Progenitor cell of endocrine pancreas (in vitro differentiated cells): ENCODE measurements at regions not wholly inside any gene's neighbourhood (a gene's known extent, or its start where the extent isn't known, plus 50 kb on each side); places are given as distances from the start of the nearest gene placed in this dataset.

Source experiments
- DNase-seq: peaks from one replicate; pipeline ENCODE4 v3.0.0; 2021; ENCODE audit warnings: low spot score; ENCODE audit not compliant: unreplicated experiment
- H3K27ac Mint-ChIP-seq: 2 replicates; pipeline ENCODE4 v1.8.0; 2021; ENCODE audit warnings: mild to moderate bottlenecking, moderate library complexity, mixed read lengths
- H3K27me3 Mint-ChIP-seq: 2 replicates; pipeline ENCODE4 v1.8.0; 2021; ENCODE audit warnings: mixed read lengths
- H3K36me3 Mint-ChIP-seq: 2 replicates; pipeline ENCODE4 v1.8.0; 2022; ENCODE audit warnings: mixed read lengths; ENCODE audit not compliant: insufficient read depth
- H3K4me1 Mint-ChIP-seq: 2 replicates; pipeline ENCODE4 v1.8.0; 2021; ENCODE audit warnings: low read depth, mixed read lengths
- H3K4me3 Mint-ChIP-seq: 2 replicates; pipeline ENCODE4 v1.8.0; 2021; ENCODE audit warnings: low read depth, mild to moderate bottlenecking, moderate library complexity, mixed read lengths
- H3K9me3 Mint-ChIP-seq: 2 replicates; pipeline ENCODE4 v1.8.0; 2021; ENCODE audit warnings: low read depth, mixed read lengths
- TF ChIP-seq, protein P1 (sequence below): fragments of 200-600 bp; sonication (generic); IDR thresholded peaks from one replicate; pipeline ENCODE4 v1.5.0; 2021; ENCODE audit warnings: antibody characterized with exemption, mild to moderate bottlenecking; ENCODE audit not compliant: unreplicated experiment

DNA sequence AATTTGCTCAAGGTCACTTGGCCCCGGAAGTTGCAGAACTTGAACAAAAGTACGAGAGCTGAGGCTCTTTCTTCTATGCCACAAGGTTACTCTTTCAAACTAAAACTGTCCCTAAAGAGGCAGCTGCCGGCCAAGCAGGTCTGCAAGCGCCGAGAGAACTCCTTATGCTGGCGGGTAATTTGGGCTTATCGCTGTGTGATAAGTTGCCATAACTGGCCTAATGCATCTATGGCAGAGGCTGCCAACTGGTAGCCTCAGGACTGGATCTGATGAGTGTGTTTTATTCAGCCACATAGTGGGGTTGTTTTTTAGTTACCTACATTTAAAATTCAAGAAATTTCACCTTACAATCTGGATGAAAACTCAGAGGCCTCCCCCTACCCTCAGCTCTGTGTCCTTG lies 68.1 kb upstream of the SPOCK1 start:
- Mint-ChIP-seq H3K4me3 (no peak overlapping the region), H3K27ac (peak overlapping the region; percentile 39)

DNA sequence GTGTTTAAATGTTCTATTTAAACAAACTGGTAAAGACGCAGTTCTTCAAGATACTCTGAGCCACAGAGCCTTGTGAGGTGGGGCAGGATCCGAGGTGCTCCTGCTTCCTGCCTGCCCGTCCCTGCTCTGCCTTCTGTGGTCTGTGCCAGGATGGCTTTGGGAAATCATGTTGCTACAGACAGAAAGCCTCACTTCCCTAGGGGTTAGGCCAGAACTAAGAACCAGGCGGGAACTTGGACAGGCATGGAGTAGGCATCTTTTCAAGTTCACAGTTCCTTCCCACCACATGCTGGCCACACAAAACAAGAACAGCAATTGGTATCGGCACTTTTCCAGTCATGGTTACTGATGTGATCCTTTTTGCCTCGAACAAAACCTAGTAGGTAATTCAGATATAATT lies 67.7 kb upstream of the SPOCK1 start:
- no peak overlapping the region for H3K4me3 Mint-ChIP-seq
- no peaks in the 10 kb centered on the region for H3K36me3 Mint-ChIP-seq
- H3K27me3 Mint-ChIP-seq = peaks cover 7% of the 10 kb centered on the region
- no peak overlapping the region for H3K27ac Mint-ChIP-seq
- H3K9me3 Mint-ChIP-seq = no peaks in the 10 kb centered on the region
- no peaks in the 10 kb centered on the region for H3K4me1 Mint-ChIP-seq
- no peak for DNase-seq
- TF ChIP-seq, protein P1, sequence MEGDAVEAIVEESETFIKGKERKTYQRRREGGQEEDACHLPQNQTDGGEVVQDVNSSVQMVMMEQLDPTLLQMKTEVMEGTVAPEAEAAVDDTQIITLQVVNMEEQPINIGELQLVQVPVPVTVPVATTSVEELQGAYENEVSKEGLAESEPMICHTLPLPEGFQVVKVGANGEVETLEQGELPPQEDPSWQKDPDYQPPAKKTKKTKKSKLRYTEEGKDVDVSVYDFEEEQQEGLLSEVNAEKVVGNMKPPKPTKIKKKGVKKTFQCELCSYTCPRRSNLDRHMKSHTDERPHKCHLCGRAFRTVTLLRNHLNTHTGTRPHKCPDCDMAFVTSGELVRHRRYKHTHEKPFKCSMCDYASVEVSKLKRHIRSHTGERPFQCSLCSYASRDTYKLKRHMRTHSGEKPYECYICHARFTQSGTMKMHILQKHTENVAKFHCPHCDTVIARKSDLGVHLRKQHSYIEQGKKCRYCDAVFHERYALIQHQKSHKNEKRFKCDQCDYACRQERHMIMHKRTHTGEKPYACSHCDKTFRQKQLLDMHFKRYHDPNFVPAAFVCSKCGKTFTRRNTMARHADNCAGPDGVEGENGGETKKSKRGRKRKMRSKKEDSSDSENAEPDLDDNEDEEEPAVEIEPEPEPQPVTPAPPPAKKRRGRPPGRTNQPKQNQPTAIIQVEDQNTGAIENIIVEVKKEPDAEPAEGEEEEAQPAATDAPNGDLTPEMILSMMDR = no peak

More for the DNA sequence above, 68.1 kb upstream of the SPOCK1 start:
- H3K27me3 Mint-ChIP-seq = peaks cover 7% of the 10 kb centered on the region
- no peaks in the 10 kb centered on the region for H3K36me3 Mint-ChIP-seq
- no peaks in the 10 kb centered on the region for H3K9me3 Mint-ChIP-seq
- no peaks in the 10 kb centered on the region for H3K4me1 Mint-ChIP-seq
- TF ChIP-seq, protein P1 = no peak
- no peak for DNase-seq

DNA sequence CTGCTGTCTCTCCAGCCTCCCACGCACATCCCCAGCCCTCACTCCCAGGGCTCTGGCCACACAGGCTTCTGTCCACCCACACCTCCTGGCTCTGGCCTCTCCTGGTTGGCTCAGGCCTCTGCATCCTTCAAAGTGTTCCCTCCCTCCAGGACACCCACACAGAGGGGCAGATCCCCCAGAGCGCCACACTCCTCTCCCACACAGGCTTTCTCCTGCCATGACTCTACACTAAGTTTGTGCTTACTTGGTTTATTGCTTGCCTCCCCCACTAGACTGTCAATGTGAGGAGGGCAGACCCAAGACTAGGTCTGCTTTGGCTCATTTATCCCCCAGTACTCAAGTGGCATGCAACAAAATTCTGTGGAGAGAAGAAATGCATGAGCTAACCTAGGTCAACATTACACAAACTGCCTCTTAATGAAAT lies 67.0 kb upstream of the SPOCK1 start:
- no peak for DNase-seq
- no peak overlapping the region for H3K27ac Mint-ChIP-seq

DNA sequence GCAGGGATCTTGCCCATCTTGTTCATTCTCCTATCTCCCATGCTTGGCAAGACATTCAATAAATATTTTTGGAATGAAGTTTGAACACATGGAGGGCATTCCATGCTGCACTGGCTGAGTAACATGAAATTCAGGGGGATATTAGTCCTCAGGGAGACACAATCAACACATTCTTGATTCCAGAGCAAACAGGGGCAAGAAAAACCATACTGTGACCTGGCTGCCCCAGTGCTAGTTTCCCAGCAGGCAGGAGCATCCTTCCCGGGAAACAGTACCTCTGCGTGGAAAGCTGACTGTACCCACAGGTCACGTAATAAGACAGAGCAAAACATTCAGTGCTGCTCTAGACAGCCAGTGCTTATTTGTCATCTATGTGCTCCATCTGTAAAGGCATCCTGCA lies 66.3 kb upstream of the SPOCK1 start:
- no peak for DNase-seq
- no peak overlapping the region for H3K4me3 Mint-ChIP-seq
- no peaks in the 10 kb centered on the region for H3K36me3 Mint-ChIP-seq
- H3K27me3 Mint-ChIP-seq = peaks cover 7% of the 10 kb centered on the region
- no peaks in the 10 kb centered on the region for H3K9me3 Mint-ChIP-seq
- no peaks in the 10 kb centered on the region for H3K4me1 Mint-ChIP-seq
- no peak overlapping the region for H3K27ac Mint-ChIP-seq
- TF ChIP-seq, protein P1 = no peak

More for the DNA sequence above, 67.0 kb upstream of the SPOCK1 start:
- Mint-ChIP-seq H3K4me3 (no peak overlapping the region), H3K9me3 (no peaks in the 10 kb centered on the region), H3K27me3 (peaks cover 7% of the 10 kb centered on the region), H3K4me1 (no peaks in the 10 kb centered on the region), H3K36me3 (no peaks in the 10 kb centered on the region)
- TF ChIP-seq, protein P1 = no peak

DNA sequence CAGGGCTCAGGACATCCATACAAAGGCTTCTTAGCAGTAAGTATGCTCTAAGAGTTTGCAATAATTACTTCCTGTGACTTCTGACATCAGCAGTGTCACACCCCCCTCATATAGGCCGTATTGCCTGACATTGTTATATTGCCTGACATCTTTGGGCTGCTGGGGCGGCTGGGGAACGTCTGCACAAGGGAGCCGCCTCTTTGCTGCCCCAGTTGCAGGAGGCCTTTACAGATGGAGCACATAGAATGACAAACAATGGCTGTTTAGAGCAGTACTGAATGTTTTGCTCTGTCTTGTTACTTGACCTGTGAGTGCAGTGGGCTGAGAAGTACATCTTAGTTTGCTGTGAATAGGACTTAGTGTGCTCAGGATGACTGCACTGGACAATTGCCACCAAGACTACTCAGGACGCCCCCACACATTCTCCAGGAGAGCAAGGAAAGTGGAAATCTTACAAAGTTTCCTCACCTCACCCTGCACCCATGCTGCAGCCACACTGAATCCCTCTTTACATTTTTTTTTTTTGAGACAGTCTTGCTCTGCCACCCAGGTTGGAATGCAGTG lies 65.4 kb upstream of the SPOCK1 start:
- Mint-ChIP-seq H3K4me1 (no peaks in the 10 kb centered on the region), H3K27ac (no peak overlapping the region), H3K36me3 (no peaks in the 10 kb centered on the region), H3K27me3 (peaks cover 14% of the 10 kb centered on the region), H3K4me3 (no peak overlapping the region), H3K9me3 (no peaks in the 10 kb centered on the region)
- TF ChIP-seq, protein P1 = no peak
- no peak for DNase-seq
